22Rv1 (cell line): ENCODE measurements at regions not wholly inside any gene's neighbourhood (a gene's known extent, or its start where the extent isn't known, plus 50 kb on each side); places are given as distances from the start of the nearest gene placed in this dataset.

ENCODE experiments used
- H3K27ac ChIP-seq: fragments of 450-650 bp; 2 replicates; pipeline ENCODE4 v1.5.1; 2017
- CTCF ChIP-seq: fragments of 450-650 bp; IDR thresholded peaks from 2 replicates; pipeline ENCODE4 v1.5.1; 2017; ENCODE audit warnings: mild to moderate bottlenecking
- ZFX ChIP-seq: fragments of 450-650 bp; IDR thresholded peaks from 2 replicates; pipeline ENCODE4 v1.6.1; 2017; ENCODE audit warnings: antibody characterized with exemption, borderline replicate concordance

GRCh38 chr3:194995922-194996321 is 275.0 kb downstream of the XXYLT1 start:
- TF ChIP-seq ZFX (no peak), CTCF (no peak)
- H3K27ac ChIP-seq = no peak overlapping the region

GRCh38 chr3:194996746-194997145 is 274.2 kb downstream of the XXYLT1 start:
- H3K27ac ChIP-seq = no peak overlapping the region
- TF ChIP-seq ZFX (no peak), CTCF (no peak)

GRCh38 chr3:194998417-194998816 is 272.5 kb downstream of the XXYLT1 start:
- no peak overlapping the region for H3K27ac ChIP-seq
- TF ChIP-seq ZFX (no peak), CTCF (no peak)

GRCh38 chr3:194998948-194999347 is 272.0 kb downstream of the XXYLT1 start:
- no peak overlapping the region for H3K27ac ChIP-seq
- TF ChIP-seq ZFX = no peak
- no peak for TF ChIP-seq CTCF

- H3K27ac ChIP-seq = no peak overlapping the region
- TF ChIP-seq ZFX (no peak), CTCF (no peak)
Measured at GRCh38 chr3:194999491-194999890, 271.5 kb downstream of the XXYLT1 start.

GRCh38 chr3:195001261-195001660 is 269.7 kb downstream of the XXYLT1 start:
- H3K27ac ChIP-seq = no peak overlapping the region
- TF ChIP-seq CTCF = no peak
- TF ChIP-seq ZFX = no peak

- TF ChIP-seq CTCF = peak; percentile 59
- no peak for TF ChIP-seq ZFX
- H3K27ac ChIP-seq = no peak overlapping the region
Measured at GRCh38 chr3:195001961-195002861, 268.7 kb downstream of the XXYLT1 start.
